SIG-M5 (cell line): ENCODE measurements at regions not wholly inside any gene's neighbourhood (a gene's known extent, or its start where the extent isn't known, plus 50 kb on each side); places are given as distances from the start of the nearest gene placed in this dataset.
"Not testable (repeated sequence)": the region's sequence is repeated elsewhere in the genome, so short reads cannot be mapped to it uniquely, and the experiment has no call there.

Experiments
- DNase-seq: peaks from one replicate; lab custom pipeline; 2025; lab: John Stamatoyannopoulos, UW

GRCh38 chr2:203629699-203630098, 76.7 kb upstream of the CD28 start:
- DNase-seq = no peak

DNA sequence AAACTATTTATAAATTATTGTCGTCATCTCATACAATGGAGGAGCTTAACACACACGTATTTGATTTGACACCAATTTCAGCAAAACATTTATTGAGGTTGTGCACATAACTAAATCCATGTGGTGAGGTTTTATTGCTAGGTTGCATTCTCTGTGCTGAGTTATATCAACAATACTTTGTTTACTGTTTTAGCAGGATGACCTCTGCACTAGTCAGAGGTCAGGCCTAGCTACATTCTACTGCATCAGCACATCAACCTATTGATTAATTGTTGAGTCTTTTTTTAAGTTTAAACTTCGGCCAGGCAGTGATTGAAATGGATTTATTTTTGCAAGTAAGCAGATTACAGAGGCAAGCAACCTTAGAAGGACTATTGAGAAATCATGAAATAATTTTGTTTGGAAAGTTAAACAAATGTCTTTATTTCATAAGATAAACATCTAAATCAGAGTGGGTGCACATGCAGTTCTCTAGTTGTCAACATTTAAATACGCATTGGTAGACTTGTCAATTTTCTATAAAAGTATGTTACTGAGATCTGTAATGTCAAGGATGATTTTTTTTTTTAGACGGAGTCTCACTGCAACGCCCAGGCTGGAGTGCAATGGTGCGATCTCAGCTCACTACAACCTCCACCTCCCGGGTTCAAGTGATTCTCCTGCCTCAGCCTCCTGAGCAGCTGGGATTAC, 75.2 kb upstream of the CD28 start:
- no peak for DNase-seq

DNA sequence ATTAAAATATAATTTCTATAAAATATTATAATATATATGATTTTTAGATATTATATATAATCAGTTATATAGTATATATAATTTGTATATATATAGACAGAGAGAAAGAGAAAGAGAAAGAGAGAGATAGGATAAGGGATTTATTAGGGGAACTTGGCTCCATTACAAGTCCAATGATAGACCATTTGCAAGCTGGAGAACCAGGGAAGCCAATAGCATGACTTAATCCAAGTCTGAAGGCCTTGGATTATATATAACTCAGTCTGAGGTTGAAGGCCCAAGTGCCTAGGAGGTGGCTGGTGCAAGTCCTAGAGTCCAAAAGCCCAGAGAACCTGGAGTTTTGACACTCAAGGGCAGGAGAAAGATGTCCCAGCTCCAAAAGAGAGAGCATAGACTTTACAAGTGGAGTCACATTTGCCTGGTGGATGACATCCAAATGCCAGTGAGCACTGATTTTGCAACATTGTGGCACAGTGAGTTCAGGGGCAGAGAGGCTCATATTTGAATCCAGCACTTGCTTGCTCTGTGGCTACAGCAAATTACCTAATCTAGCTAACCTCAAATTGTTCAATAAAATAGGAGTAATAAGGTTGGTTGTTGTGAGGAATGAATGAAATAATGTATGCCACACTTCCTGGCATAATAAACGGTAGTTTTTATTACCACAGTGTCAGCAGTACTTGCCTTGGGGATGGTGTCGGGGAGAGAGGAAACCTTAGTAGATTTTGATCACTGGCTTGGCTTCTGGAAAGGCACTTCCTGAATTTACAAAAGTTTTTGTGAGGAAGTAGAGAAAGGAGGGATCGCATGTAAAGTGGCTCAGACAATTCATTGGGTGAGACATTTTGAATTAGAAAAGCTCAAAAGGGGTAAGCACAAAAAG, 69.6 kb upstream of the CD28 start:
- DNase-seq = peak; percentile 59

DNA sequence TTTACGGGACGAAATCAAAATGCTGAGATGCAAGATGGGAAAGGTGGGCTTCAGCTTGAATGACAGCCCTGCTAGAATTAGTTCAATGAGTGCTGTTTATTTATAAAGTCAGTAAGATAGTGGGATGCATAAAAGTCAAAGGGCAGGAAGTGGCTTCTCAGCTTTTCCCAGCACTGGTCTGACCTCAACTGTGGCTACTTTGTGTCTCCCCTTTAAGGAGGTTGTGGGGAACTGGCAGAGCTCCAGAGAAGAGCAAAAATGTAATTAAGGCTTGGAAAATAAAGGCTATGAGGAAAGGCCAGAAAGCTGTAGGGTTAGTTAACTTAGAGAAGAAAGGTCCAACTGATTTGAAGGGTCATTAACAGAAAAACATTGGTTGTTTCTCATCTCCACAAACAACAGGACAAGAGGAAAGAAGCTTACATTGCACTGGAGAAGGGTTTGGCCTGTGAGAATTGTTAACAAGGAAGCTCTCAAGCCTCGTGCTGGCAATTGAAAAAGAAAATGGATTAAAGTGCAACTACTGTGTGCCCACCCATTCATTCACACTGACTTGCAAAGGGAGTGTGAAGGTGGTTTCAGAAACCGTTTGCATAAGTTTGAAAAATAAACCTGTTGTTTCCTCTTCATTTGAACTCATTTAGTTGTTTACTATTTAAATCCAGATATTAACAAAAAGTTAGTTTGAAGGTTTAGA, 68.8 kb upstream of the CD28 start:
- no peak for DNase-seq

GRCh38 chr2:203641865-203642264, 64.6 kb upstream of the CD28 start:
- DNase-seq = not testable (repeated sequence)

GRCh38 chr2:203642841-203643240, 63.6 kb upstream of the CD28 start:
- not testable (repeated sequence) for DNase-seq

- no peak for DNase-seq
Observed at GRCh38 chr2:203645831-203646230, 60.6 kb upstream of the CD28 start.

DNA sequence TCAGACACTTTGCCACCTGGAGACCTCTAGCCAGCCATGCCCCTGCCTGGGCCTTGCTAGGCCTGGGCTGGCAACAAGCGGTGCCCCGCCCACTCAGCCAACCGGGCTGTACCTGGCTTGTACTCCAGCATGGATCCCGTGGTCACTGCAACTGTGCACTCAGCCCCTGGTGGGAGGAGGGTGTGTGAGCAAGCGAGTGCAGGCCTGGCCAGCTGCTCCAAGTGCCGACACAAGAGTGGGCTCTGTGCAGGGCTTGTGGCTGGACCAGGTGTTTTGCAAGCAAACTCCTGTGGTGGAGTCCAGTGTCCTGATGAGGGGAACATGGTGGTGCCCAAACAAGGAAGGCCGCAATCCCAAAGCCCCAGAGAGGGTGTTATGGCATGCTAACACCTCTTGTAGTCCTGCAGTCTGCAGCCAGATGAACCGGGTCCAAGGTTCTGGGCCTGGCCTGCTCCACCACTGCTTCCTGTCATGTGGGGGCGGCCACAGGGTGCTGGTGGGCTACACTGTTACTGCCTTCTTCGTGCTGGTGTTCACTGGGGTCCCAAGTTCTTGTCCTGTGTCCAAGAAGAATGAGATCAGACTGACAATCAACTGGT, 60.1 kb upstream of the CD28 start:
- no peak for DNase-seq

GRCh38 chr2:203646961-203647360, 59.5 kb upstream of the CD28 start:
- DNase-seq = no peak

DNA sequence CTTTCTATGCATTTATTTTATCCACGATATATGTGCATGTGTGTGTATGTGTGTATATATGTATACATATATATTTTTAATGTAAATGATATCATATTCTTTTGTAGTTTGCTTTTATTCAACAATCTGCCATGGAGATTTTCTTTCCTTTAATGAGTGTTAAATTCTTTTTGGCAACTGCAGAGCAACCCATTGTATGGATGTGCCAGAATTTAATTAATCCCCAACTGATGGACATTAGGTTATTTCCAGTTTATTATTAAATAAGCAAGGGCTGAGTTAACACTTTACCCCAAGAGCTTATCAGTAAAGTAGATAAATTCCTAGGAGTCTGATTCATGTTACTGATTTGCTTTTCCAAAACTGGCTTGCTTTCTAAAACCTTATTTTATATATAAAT, 58.9 kb upstream of the CD28 start:
- DNase-seq = no peak

GRCh38 chr2:203648273-203648672, 58.2 kb upstream of the CD28 start:
- DNase-seq = no peak

DNA sequence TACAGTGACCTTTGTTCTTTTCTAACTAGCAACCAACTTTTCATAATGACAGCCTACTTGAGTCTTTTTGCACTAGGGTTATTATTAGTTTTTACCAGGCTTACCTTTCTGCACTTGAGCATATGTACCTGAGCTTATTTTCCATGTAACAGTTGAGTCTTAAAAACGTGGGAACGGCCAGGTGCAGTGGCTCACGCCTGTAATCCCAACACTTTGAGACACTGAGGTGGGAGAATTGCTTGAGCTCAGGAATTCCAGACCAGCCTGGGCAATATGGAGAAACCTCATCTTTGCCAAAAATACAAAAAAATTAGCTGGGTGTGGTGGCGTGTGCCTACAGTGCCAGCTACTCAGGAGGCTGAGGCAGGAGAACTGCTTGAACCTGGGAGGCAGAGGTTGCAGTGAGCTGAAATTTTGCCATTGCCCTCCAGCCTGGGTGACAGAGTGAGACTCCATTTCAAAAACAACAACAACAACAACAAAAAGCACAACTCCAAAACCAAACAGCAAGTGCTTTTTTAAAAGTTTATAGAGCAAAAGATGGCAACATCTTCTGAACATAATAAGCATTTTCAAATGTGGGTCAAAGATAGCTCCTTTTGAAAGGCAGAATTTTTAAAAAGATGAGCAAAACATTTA, 57.1 kb upstream of the CD28 start:
- no peak for DNase-seq

GRCh38 chr2:203650860-203651613, 55.4 kb upstream of the CD28 start:
- DNase-seq = no peak

- no peak for DNase-seq
Observed at GRCh38 chr2:203651621-203652020, 54.8 kb upstream of the CD28 start.

DNA sequence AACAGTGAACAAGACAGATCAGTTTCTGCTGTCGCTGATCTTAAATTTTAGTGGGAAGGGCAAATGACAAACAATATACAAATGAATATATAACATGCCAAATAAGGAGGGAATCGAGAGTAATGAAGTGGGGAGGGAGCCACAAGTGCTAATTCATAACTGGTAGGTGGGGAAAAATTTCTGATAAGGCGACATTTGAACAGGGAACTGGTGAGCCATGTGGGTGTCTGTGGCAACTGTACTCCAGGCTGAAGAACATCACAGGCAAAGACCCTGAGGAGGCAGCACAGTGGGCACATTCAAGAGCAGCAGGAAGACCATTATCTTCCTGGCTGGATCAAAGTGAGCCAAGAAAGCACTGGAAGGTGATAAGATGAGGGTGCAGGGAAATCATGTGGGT, 51.6 kb upstream of the CD28 start:
- no peak for DNase-seq

- DNase-seq = peak; percentile 72
Observed at GRCh38 chr2:203656522-203657287, 49.7 kb upstream of the CD28 start.
